SK-N-MC (cell line): ENCODE measurements at regions not wholly inside any gene's neighbourhood (a gene's known extent, or its start where the extent isn't known, plus 50 kb on each side); places are given as distances from the start of the nearest gene placed in this dataset.

Experiments used
- FOXP2 ChIP-seq: optimal IDR thresholded peaks from 2 replicates; pipeline ENCODE3; 2011; ENCODE audit warnings: mild to moderate bottlenecking, moderate library complexity; ENCODE audit not compliant: insufficient read depth; ENCODE audit errors: extremely low read length, control extremely low read depth
- POLR2AphosphoS5 ChIP-seq: IDR thresholded peaks from 2 replicates; pipeline ENCODE4 v1.6.1; 2012; ENCODE audit warnings: mild to moderate bottlenecking, low read depth, low read length, borderline replicate concordance

- TF ChIP-seq POLR2AphosphoS5 (no peak), FOXP2 (no peak)
These were observed 90.9 kb upstream of the CERS6 start for GRCh38 chr2:168365094-168365621.
